D341Med (cell line): ENCODE measurements at regions not wholly inside any gene's neighbourhood (a gene's known extent, or its start where the extent isn't known, plus 50 kb on each side); places are given as distances from the start of the nearest gene placed in this dataset.
A peak's percentile ranks its signal among the peaks of the same experiment; 100 is the strongest.

Experiments used
- DNase-seq: peaks from one replicate; pipeline ENCODE4 v3.0.0; 2012; ENCODE audit warnings: low spot score

GRCh38 chr2:78290581-78291214 is 734.8 kb upstream of the REG3G start:
- DNase-seq, result no peak

- DNase-seq, result no peak
These were observed 731.7 kb upstream of the REG3G start for GRCh38 chr2:78293768-78294167.

- no peak for DNase-seq
These were observed 724.2 kb upstream of the REG3G start for GRCh38 chr2:78301166-78301789.

GRCh38 chr2:78304678-78305077 is 720.8 kb upstream of the REG3G start:
- DNase-seq, result no peak

GRCh38 chr2:78309460-78309859 is 716.0 kb upstream of the REG3G start:
- no peak for DNase-seq

- DNase-seq, result no peak
These were observed 710.1 kb upstream of the REG3G start for GRCh38 chr2:78315368-78315767.

- no peak for DNase-seq
These were observed 707.2 kb upstream of the REG3G start for GRCh38 chr2:78318275-78318674.

- DNase-seq, result no peak
These were observed 695.3 kb upstream of the REG3G start for GRCh38 chr2:78330193-78330592.

GRCh38 chr2:78351208-78351607 is 674.3 kb upstream of the REG3G start:
- no peak for DNase-seq

GRCh38 chr2:78353168-78353567 is 672.3 kb upstream of the REG3G start:
- DNase-seq, result no peak

GRCh38 chr2:78355967-78356366 is 669.5 kb upstream of the REG3G start:
- DNase-seq, result no peak

GRCh38 chr2:78383576-78383975 is 641.9 kb upstream of the REG3G start:
- DNase-seq, result no peak

- DNase-seq, result no peak
These were observed 628.3 kb upstream of the REG3G start for GRCh38 chr2:78397198-78397597.

- DNase-seq, result no peak
These were observed 617.3 kb upstream of the REG3G start for GRCh38 chr2:78407960-78408794.

- DNase-seq, result no peak
These were observed 616.7 kb upstream of the REG3G start for GRCh38 chr2:78408795-78409118.

GRCh38 chr2:78411303-78411702 is 614.2 kb upstream of the REG3G start:
- no peak for DNase-seq

- no peak for DNase-seq
These were observed 608.7 kb upstream of the REG3G start for GRCh38 chr2:78416625-78417300.

- no peak for DNase-seq
These were observed 608.1 kb upstream of the REG3G start for GRCh38 chr2:78417355-78417754.

GRCh38 chr2:78418021-78418420 is 607.5 kb upstream of the REG3G start:
- DNase-seq, result no peak

GRCh38 chr2:78420132-78420531 is 605.4 kb upstream of the REG3G start:
- no peak for DNase-seq

- no peak for DNase-seq
These were observed 601.9 kb upstream of the REG3G start for GRCh38 chr2:78423631-78424030.

GRCh38 chr2:78427170-78427569 is 598.3 kb upstream of the REG3G start:
- no peak for DNase-seq

GRCh38 chr2:78431241-78431640 is 594.3 kb upstream of the REG3G start:
- DNase-seq, result peak; percentile 49
